ENCODE measurements at regions not wholly inside any gene's neighbourhood (a gene's known extent, or its start where the extent isn't known, plus 50 kb on each side); places are given as distances from the start of the nearest gene placed in this dataset.

GRCh38 chr9:32698706-32699277, 63.3 kb upstream of the TAF1L start:
- no peak for DNase-seq (ENCODE audit: insufficient read length, low spot score)
- no peak for FAIRE-seq

- DNase-seq (ENCODE audit: insufficient read length, low spot score) (no peak), FAIRE-seq (no peak)
Measured at GRCh38 chr9:32701321-32702022, 66.0 kb upstream of the TAF1L start.

- no peak for DNase-seq (ENCODE audit: insufficient read length, low spot score)
- FAIRE-seq = no peak
Measured at GRCh38 chr9:32703635-32704034, 68.2 kb upstream of the TAF1L start.

GRCh38 chr9:32704343-32704742, 68.9 kb upstream of the TAF1L start:
- no peak for DNase-seq (ENCODE audit: insufficient read length, low spot score)
- no peak for FAIRE-seq

- FAIRE-seq (no peak), DNase-seq (ENCODE audit: insufficient read length, low spot score) (peak; percentile 35)
Measured at GRCh38 chr9:32705059-32705458, 69.6 kb upstream of the TAF1L start.

- FAIRE-seq (no peak), DNase-seq (ENCODE audit: insufficient read length, low spot score) (no peak)
Measured at GRCh38 chr9:32706004-32706724, 70.7 kb upstream of the TAF1L start.

- no peak for DNase-seq (ENCODE audit: insufficient read length, low spot score)
- no peak for FAIRE-seq
Measured at GRCh38 chr9:32706725-32707100, 71.2 kb upstream of the TAF1L start.

- FAIRE-seq (no peak), DNase-seq (ENCODE audit: insufficient read length, low spot score) (no peak)
Measured at GRCh38 chr9:32707326-32707725, 71.9 kb upstream of the TAF1L start.

GRCh38 chr9:32708480-32709150, 73.1 kb upstream of the TAF1L start:
- no peak for DNase-seq (ENCODE audit: insufficient read length, low spot score)
- no peak for FAIRE-seq

GRCh38 chr9:32709871-32710270, 73.5 kb upstream of the TMEM215 start:
- no peak for DNase-seq (ENCODE audit: insufficient read length, low spot score)
- no peak for FAIRE-seq

GRCh38 chr9:32716425-32716824, 66.9 kb upstream of the TMEM215 start:
- DNase-seq (ENCODE audit: insufficient read length, low spot score) = no peak
- FAIRE-seq = no peak

- FAIRE-seq = no peak
Measured at GRCh38 chr9:32716955-32717543, 66.3 kb upstream of the TMEM215 start.

GRCh38 chr9:32722704-32723103, 60.6 kb upstream of the TMEM215 start:
- FAIRE-seq (no peak), DNase-seq (ENCODE audit: insufficient read length, low spot score) (no peak)

More at GRCh38 chr9:32716955-32717543, 66.3 kb upstream of the TMEM215 start:
- DNase-seq (ENCODE audit: insufficient read length, low spot score) = no peak

- no peak for FAIRE-seq
- DNase-seq (ENCODE audit: insufficient read length, low spot score) = no peak
Measured at GRCh38 chr9:32723789-32724325, 59.5 kb upstream of the TMEM215 start.

GRCh38 chr9:32725066-32725860, 58.1 kb upstream of the TMEM215 start:
- DNase-seq (ENCODE audit: insufficient read length, low spot score) (no peak), FAIRE-seq (no peak)

- FAIRE-seq = no peak
Measured at GRCh38 chr9:32728181-32728580, 55.2 kb upstream of the TMEM215 start.

More at GRCh38 chr9:32728181-32728580, 55.2 kb upstream of the TMEM215 start:
- DNase-seq (ENCODE audit: insufficient read length, low spot score) = no peak

Data from HTR-8/SVneo (cell line).